HG03025 (cell line): ENCODE measurements at regions not wholly inside any gene's neighbourhood (a gene's known extent, or its start where the extent isn't known, plus 50 kb on each side); places are given as distances from the start of the nearest gene placed in this dataset.
"Not testable (repeated sequence)": the region's sequence is repeated elsewhere in the genome, so short reads cannot be mapped to it uniquely, and the experiment has no call there.

Experiments
- ATAC-seq: cut with Tn5 transposase; IDR thresholded peaks from one replicate; pipeline ENCODE4 v1.9.1; 2021; ENCODE audit warnings: mild to moderate bottlenecking, moderate library complexity; ENCODE audit not compliant: unreplicated experiment, low FRiP score

GRCh38 chr10:64733980-64734379, 1212.8 kb downstream of the REEP3 start:
- no peak for ATAC-seq

DNA sequence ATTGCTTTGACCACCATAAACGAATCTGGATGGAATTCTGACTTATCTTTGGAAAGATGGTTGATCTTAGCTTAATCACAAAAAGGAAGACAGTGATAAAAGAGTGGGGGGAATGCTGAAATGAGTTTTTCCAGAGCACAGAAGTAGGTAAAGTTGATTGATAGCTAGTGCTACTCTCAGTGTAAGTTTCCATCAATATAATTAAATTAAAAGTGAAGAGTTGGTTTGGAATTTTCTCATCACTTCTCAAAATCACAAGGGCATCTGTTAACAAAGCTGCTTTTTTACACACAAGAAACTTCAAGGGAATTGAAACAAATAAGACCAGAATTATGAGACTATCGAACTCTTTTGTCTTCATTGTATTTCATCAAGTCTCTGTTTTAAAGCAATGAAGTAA, 1217.3 kb downstream of the REEP3 start:
- ATAC-seq = no peak

DNA sequence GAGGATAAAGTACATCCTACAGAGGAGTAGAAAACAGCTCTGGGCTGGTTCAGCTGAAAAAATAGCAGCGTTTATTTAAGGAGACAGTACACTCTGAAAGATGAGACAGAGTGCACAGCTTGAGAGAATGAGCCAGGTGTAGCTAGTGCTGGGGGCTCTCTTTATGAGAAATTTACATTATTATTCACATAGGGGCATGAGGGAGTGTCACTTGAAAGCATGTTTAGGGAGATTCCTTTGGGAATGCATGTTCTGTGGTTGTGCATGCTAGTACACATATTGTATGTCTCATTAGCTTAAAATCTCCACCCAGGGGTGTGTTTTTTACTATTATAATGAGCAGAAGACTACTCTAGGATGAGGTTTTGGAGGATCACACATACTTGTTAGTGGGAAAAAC, 1224.4 kb downstream of the REEP3 start:
- no peak for ATAC-seq

- ATAC-seq = no peak
These were observed 1229.5 kb downstream of the REEP3 start for GRCh38 chr10:64750672-64751071.

DNA sequence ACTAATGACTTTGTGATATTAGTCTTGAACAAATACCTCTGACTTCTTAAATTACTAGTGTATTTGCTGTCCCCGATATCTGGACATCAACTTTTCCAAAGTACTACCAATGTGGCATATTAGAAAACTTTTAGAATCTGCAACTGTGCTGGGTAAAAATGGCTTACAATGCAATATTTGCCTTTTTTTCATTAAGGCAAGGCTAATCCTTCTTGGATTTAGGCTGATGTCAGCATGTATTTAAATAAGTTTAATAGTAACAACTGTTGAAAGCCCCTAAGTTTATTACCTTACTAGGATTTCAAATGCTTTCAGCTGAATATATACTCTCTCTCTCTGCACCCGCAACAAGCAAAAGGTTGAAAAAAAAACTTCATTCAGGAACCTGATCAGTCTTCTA, 1232.3 kb downstream of the REEP3 start:
- no peak for ATAC-seq

- no peak for ATAC-seq
These were observed 1239.2 kb downstream of the REEP3 start for GRCh38 chr10:64760371-64760770.

DNA sequence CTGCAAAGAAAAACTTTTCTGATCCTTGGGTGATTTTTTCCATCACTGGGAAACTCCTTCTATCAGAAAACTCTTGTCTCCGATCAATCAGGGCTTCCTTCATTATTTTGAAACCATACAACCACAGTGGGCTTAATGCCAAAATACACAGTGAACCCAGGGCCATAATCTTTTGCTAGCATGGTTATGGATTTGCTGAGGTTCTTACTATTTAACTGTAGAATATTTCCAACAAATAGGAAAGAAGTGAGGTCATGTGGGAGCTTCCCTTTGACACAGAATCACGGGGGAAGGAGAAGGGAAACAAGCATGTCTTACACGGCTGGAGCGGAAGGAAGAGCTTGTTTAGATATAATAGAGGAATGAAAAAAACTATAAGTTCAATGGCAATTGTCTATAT, 1241.7 kb downstream of the REEP3 start:
- no peak for ATAC-seq

GRCh38 chr10:64765498-64765897, 1244.3 kb downstream of the REEP3 start:
- no peak for ATAC-seq

GRCh38 chr10:64771253-64772050, 1250.3 kb downstream of the REEP3 start:
- no peak for ATAC-seq

DNA sequence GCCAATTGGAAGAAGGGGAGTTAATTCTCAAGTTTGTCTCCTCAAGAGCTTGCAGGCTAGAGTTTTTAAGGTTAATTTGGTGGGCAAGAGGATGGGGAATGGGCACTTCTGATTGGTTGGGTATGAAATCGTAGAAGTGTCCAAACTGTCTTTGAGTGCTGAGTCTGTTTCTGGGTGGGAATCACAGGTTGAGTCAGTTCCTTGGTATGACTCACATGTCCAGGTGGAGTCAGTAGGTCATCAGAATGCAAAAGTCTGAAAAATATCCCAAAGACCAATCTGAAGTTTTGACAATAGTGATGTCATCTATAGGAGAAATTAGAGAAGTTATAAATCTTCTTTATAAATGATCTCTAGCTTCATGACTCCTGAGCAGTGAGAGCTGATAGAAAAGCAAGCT, 1252.2 kb downstream of the REEP3 start:
- no peak for ATAC-seq

GRCh38 chr10:64784451-64784850, 1263.2 kb downstream of the REEP3 start:
- not testable (repeated sequence) for ATAC-seq

DNA sequence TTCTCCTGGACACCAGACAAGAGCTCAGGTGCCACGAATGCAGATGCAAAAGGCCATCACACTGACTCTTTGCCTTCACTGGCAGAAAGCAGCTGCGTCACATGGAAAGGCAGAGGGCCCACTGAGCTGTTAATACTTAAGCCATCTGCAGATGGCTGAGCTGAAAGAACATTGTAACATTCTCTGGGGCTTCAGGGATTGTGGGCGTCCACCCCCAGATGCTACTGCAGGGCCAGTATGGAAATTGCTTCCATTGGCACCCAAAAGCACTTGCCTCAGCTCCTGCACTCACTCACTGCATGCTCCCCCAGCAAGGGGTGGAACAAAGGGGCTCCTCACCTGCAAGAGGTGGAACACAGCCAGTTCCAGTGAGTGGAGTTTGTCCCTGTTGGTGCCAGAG, 1264.6 kb downstream of the REEP3 start:
- no peak for ATAC-seq

GRCh38 chr10:64786989-64787388, 1265.8 kb downstream of the REEP3 start:
- no peak for ATAC-seq

DNA sequence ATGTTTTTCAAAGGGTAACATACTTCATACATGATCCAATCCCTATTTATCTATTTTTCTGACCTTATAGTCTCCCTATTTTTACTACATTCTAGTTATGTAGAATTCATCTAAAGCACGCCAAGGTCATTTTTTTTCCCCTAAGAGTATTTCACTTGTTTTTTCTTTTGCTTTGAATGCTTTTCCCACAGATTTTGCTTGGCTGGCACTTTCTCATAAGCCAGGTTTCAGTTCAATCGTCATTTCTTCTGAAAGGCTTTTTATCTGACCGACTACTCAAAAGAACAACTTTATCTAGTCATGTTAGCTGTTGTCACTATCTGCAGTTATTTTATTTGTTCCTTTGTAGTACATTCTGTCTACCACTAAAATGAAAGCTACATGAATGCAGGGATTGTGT, 1274.6 kb downstream of the REEP3 start:
- no peak for ATAC-seq

DNA sequence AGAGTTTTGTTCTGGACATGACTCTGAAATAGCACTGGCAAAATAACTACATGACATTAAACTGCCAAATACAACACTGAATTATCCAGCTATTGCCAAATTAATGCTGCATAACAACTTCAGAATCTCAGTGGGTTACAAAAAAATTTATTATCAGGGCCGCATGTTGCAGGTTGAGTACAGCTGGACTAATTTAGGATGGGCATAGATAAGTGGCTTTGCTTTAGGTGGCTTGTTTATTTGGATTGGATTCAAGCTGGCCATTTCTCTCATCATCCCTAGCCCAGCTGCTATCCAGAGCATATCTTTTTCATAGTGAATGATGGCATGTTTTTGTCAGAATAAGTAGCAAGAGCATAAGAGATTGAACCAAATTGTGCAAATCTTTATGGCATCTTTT, 1277.1 kb downstream of the REEP3 start:
- ATAC-seq = no peak

DNA sequence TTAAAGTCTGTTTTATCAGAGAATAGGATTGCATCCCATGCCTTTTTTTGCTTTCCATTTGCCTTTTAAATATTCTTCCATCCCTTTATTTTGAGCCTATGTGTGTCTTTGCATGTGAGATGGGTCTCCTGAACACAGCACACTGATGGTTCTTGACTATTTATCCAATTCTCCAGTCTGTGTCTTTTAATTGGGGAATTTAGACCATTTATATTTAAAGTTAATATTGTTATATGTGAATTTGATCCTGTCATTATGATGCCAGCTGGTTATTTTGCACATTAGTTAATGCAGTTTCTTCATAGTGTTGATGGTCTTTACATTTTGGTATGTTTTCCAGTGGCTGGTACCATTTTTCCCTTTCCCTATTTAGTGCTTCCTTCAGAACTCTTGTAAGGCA, 1287.0 kb downstream of the REEP3 start:
- not testable (repeated sequence) for ATAC-seq

DNA sequence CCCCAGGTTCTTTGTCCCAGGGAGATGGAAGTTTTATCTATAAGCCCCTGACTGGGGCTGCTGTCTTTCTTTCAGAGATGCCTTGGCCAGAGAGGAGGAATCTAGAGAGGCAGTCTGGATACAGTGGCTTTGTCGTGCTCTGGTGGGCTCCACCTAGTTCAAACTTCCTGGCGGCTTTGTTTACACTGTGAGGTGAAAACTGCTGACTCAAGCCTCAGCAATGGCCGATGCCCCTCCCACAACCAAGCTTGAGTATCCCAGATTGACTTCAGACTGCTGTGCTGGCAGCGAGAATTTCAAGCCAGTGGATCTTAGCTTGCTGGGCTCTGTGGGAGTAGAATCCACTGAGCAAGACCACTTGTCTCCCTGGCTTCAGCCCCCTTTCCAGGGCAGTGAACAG, 1288.8 kb downstream of the REEP3 start:
- ATAC-seq = not testable (repeated sequence)

DNA sequence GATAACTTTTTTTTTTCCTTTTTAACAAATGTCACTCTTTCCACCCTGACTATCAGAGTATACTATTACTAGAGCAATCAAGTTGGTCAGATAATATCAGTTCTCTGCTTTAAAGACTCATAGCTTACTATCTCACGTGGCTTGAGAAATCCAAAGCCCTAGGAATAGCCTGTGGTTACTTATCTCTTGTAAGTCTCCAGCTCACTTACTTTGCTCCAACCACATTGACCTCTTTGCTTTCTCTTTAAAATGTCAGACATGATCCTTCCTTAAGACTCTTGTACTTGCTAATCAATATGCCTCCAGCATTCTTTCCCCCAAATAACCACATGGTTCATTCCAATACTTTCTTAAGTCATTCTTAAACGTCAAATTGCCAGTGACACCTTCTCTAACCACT, 1292.2 kb downstream of the REEP3 start:
- ATAC-seq = no peak

GRCh38 chr10:64814201-64814600, 1293.0 kb downstream of the REEP3 start:
- ATAC-seq = no peak

DNA sequence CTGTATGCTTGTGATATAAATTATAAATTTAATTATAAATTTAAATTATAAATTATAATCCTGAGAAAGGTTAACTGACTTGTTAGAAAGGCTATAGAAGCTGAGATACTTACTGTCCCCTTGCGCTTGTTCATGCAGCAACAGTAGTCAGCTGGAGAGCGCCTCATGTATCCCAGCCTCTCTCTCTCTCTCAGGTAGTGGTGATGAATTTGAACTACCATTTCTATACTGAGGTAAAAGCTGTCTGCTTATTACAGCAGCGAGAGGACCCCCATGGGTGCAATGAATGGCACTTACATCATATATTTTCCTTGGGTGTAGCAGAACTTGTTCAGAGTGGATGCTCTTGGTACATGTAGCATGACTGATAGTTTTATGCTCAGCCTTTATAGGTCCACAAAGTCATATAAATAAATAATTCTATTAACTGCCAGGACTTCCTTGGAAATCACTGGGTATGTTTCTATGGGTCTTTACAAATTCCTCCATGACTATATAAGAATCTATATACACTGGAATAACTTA, 1308.7 kb downstream of the REEP3 start:
- no peak for ATAC-seq

DNA sequence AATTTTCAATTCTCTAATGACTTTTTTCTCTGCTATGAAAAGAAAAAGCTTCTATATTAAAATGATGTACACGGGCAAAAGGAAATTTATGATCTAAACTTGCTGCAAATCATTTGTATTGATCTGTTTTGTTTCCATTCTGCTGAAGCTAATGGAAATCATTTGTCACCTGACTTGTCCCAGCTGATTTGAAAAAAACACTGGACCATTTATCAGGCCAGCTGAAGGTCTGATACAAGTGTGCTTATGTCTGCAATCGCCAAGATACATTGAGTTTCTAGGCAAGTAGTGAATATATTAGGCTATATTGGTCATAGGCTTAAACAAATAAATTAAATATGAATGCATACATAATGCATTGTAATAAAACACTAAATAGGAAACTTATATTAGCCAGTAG, 1309.7 kb downstream of the REEP3 start:
- ATAC-seq = no peak

DNA sequence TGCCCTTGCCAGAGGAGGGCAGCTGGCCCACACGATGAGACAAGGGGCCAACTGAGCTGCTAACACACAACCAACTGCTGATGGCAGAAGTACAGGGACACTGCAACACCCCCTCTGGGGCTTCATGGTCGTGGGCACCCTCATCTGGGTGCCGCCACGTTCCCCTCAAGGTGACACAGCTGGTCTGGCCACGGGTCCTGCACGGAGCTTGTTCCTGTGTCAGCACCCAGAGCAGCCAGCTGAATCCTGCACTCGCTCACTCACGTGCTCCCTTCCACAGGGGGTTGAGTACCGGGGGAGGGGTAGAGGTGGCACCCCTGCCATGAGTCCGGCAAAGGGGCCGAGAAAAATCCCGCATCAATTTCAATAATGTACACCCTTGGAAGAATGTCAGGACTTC, 1319.1 kb downstream of the REEP3 start:
- no peak for ATAC-seq
